GM23248 (cell line): ENCODE measurements at regions not wholly inside any gene's neighbourhood (a gene's known extent, or its start where the extent isn't known, plus 50 kb on each side); places are given as distances from the start of the nearest gene placed in this dataset.

ENCODE experiments used
- EZH2 ChIP-seq: fragments of 200-600 bp; sonication (generic); IDR thresholded peaks from 2 replicates; pipeline ENCODE4 v1.6.1; 2018; ENCODE audit warnings: antibody characterized with exemption, mild to moderate bottlenecking; ENCODE audit not compliant: insufficient read depth, poor library complexity, severe bottlenecking
- EZH2phosphoT487 ChIP-seq: fragments of 200-600 bp; sonication (generic); IDR thresholded peaks from 2 replicates; pipeline ENCODE4 v1.6.1; 2018; ENCODE audit warnings: antibody characterized with exemption, moderate library complexity, mild to moderate bottlenecking, low read depth; ENCODE audit not compliant: insufficient read depth

GRCh38 chr19:30222428-30222873 lies 149.7 kb upstream of the ZNF536 start:
- no peak for TF ChIP-seq EZH2
- TF ChIP-seq EZH2phosphoT487 = no peak
